NB4 (cell line): ENCODE measurements at regions not wholly inside any gene's neighbourhood (a gene's known extent, or its start where the extent isn't known, plus 50 kb on each side); places are given as distances from the start of the nearest gene placed in this dataset.
"Not testable (repeated sequence)": the region's sequence is repeated elsewhere in the genome, so short reads cannot be mapped to it uniquely, and the experiment has no call there.

Experiments
- MYC ChIP-seq: IDR thresholded peaks from 2 replicates; pipeline ENCODE4 v1.6.1; 2011; ENCODE audit warnings: low read depth, low read length
- POLR2A ChIP-seq: IDR thresholded peaks from 2 replicates; pipeline ENCODE4 v1.6.1; 2011; ENCODE audit warnings: mild to moderate bottlenecking; ENCODE audit not compliant: insufficient read length; ENCODE audit errors: extremely low read depth
- TF ChIP-seq, protein P1 (sequence below): IDR thresholded peaks from one replicate; pipeline ENCODE4 v1.5.1; 2012; ENCODE audit warnings: low read depth, low read length
- TF ChIP-seq, protein P2 (sequence below): IDR thresholded peaks from 2 replicates; pipeline ENCODE4 v1.6.1; 2011; ENCODE audit warnings: low read depth, low read length

DNA sequence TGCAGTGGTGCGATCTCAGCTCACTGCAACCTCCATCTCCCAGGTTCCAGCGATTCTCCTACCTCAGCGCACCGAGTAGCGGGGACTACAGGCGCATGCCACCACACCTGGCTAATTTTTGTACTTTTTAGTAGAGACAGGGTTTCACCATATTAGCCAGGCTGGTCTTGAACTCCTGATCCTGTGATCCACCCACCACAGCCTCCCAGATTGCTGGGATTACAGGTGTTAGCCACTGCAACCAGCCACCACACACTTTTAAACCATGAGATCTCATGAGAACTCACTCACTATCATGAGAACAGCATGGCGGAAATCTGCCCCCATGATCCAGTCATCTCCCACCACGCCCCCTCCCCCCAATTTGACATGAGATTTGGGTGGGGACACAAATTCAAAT, 636.9 kb downstream of the MCTP2 start:
- TF ChIP-seq, protein P1, sequence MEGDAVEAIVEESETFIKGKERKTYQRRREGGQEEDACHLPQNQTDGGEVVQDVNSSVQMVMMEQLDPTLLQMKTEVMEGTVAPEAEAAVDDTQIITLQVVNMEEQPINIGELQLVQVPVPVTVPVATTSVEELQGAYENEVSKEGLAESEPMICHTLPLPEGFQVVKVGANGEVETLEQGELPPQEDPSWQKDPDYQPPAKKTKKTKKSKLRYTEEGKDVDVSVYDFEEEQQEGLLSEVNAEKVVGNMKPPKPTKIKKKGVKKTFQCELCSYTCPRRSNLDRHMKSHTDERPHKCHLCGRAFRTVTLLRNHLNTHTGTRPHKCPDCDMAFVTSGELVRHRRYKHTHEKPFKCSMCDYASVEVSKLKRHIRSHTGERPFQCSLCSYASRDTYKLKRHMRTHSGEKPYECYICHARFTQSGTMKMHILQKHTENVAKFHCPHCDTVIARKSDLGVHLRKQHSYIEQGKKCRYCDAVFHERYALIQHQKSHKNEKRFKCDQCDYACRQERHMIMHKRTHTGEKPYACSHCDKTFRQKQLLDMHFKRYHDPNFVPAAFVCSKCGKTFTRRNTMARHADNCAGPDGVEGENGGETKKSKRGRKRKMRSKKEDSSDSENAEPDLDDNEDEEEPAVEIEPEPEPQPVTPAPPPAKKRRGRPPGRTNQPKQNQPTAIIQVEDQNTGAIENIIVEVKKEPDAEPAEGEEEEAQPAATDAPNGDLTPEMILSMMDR: not testable (repeated sequence)
- not testable (repeated sequence) for TF ChIP-seq POLR2A, MYC
- TF ChIP-seq, protein P2, sequence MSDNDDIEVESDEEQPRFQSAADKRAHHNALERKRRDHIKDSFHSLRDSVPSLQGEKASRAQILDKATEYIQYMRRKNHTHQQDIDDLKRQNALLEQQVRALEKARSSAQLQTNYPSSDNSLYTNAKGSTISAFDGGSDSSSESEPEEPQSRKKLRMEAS: not testable (repeated sequence)
